Endothelial cell of umbilical vein (primary cell): ENCODE measurements at regions not wholly inside any gene's neighbourhood (a gene's known extent, or its start where the extent isn't known, plus 50 kb on each side); places are given as distances from the start of the nearest gene placed in this dataset.

Experiments
- BruUV-seq: library from RNA; stranded (reverse); fragments of 400-500 nt; replicated peaks from 2 replicates; lab custom pipeline; 2021; lab: Mats Ljungman, UMichigan
- CTCF ChIA-PET: fragments of 300-600, 350-600 bp; sonication (Branson Sonifier 250); formaldehyde crosslinking; loops from one replicate; lab custom pipeline; 2021; ENCODE audit warnings: antibody characterized with exemption, inconsistent platforms; lab: Charles Lee
- POLR2A ChIA-PET: fragments of 300-600, 350-600 bp; sonication (Branson Sonifier 250); formaldehyde crosslinking; loops from one replicate; lab custom pipeline; 2021; ENCODE audit warnings: antibody characterized with exemption, inconsistent platforms; lab: Charles Lee
- DNase-seq: peaks from one replicate; pipeline ENCODE4 v3.0.0-alpha.2; 2011; ENCODE audit warnings: low read depth, low spot score
- FAIRE-seq: peaks from 2 replicates; lab custom pipeline; 2011; peaks lifted over from hg19 to GRCh38; lab: Jason Lieb, UNC
- H2AFZ ChIP-seq: 2 replicates; pipeline ENCODE4 v1.6.0; 2012; ENCODE audit warnings: low read depth, low read length, control low read depth, inconsistent platforms
- H3K27ac ChIP-seq: 2 replicates; pipeline ENCODE4 v1.5.1; 2011; ENCODE audit warnings: low read depth, mild to moderate bottlenecking, control low read depth, low read length, moderate library complexity; ENCODE audit not compliant: insufficient read depth
- H3K27me3 ChIP-seq, 2 experiments: 2 replicates each; pipeline versions ENCODE4 v1.6.0 to v1.6.1; 2011; ENCODE audit warnings: low read length in 2 of 2, mixed read lengths in 1 of 2; ENCODE audit not compliant: control insufficient read depth in 2 of 2, insufficient read depth in 2 of 2
- H3K36me3 ChIP-seq, 2 experiments: 2 replicates in 1 of 2; 3 replicates in 1 of 2; pipeline ENCODE4 v1.5.1; 2011; ENCODE audit warnings: low read length in 2 of 2, mild to moderate bottlenecking in 1 of 2, moderate library complexity in 1 of 2; ENCODE audit not compliant: control insufficient read depth in 2 of 2, insufficient read depth in 2 of 2; ENCODE audit errors: extremely low read depth in 1 of 2
- H3K4me1 ChIP-seq: 3 replicates; pipeline ENCODE4 v1.5.1; 2011; ENCODE audit warnings: mild to moderate bottlenecking, low read length; ENCODE audit not compliant: control insufficient read depth, insufficient read depth; ENCODE audit errors: extremely low read depth
- H3K4me2 ChIP-seq: 2 replicates; pipeline ENCODE4 v1.6.1; 2011; ENCODE audit warnings: low read length, control low read depth, mixed read lengths; ENCODE audit not compliant: insufficient read depth
- H3K4me3 ChIP-seq, 3 experiments: fragments of 200-600 bp in 1 of 3; sonication (generic), shearing (Covaris generic) in 1 of 3; replicated peaks in 1 of 3; 2 replicates each; pipeline ENCODE4 v1.5.1; 2011 to 2016; ENCODE audit warnings: control low read depth in 3 of 3, low read length in 3 of 3, mild to moderate bottlenecking in 2 of 3, inconsistent platforms in 1 of 3, low read depth in 1 of 3, moderate library complexity in 1 of 3; ENCODE audit not compliant: insufficient read depth in 1 of 3
- H3K79me2 ChIP-seq: 2 replicates; pipeline ENCODE4 v1.6.0; 2012; ENCODE audit warnings: low read length, inconsistent platforms; ENCODE audit not compliant: control insufficient read depth, insufficient read depth
- H3K9ac ChIP-seq: replicated peaks from 2 replicates; pipeline ENCODE3; 2011; ENCODE audit warnings: low read length, control low read depth; ENCODE audit not compliant: insufficient read depth; ENCODE audit errors: extremely low read depth
- H3K9me1 ChIP-seq: replicated peaks from 3 replicates; pipeline ENCODE4 v1.6.0; 2011; ENCODE audit warnings: mild to moderate bottlenecking, low read length; ENCODE audit not compliant: control insufficient read depth, insufficient read depth; ENCODE audit errors: extremely low read depth
- H3K9me3 ChIP-seq: replicated peaks from 2 replicates; pipeline ENCODE4 v1.5.1; 2012; ENCODE audit warnings: low read length, inconsistent platforms; ENCODE audit not compliant: control insufficient read depth, insufficient read depth
- H4K20me1 ChIP-seq: replicated peaks from 2 replicates; pipeline ENCODE3; 2011; ENCODE audit warnings: mild to moderate bottlenecking, low read length; ENCODE audit not compliant: control insufficient read depth, insufficient read depth; ENCODE audit errors: extremely low read depth
- CTCF ChIP-seq, 2 donors: IDR thresholded peaks; 1 replicate in 1 of 2; 2 replicates in 1 of 2; pipeline ENCODE4 v1.5.1; 2011; ENCODE audit warnings: low read length in 2 of 2, mild to moderate bottlenecking in 2 of 2, moderate library complexity in 2 of 2, control low read depth in 1 of 2, inconsistent platforms in 1 of 2, low read depth in 1 of 2; ENCODE audit not compliant: insufficient read depth in 1 of 2; ENCODE audit errors: extremely low read depth in 1 of 2
- EZH2 ChIP-seq: IDR thresholded peaks from 2 replicates; pipeline ENCODE4 v1.6.1; 2012; ENCODE audit warnings: borderline replicate concordance, low read depth, mild to moderate bottlenecking, moderate library complexity, low read length, inconsistent platforms; ENCODE audit not compliant: severe bottlenecking
- FOS ChIP-seq: IDR thresholded peaks from 2 replicates; pipeline ENCODE4 v1.6.1; 2011; ENCODE audit warnings: mild to moderate bottlenecking, low read length, moderate library complexity, borderline replicate concordance; ENCODE audit not compliant: insufficient read depth
- GATA2 ChIP-seq: IDR thresholded peaks from 2 replicates; pipeline ENCODE4 v1.7.0; 2011; ENCODE audit warnings: low read depth, mild to moderate bottlenecking, moderate library complexity, mixed read lengths, low read length; ENCODE audit not compliant: insufficient read length, insufficient read depth
- JUN ChIP-seq: IDR thresholded peaks from 2 replicates; pipeline ENCODE4 v1.6.1; 2011; ENCODE audit warnings: borderline replicate concordance, low read depth; ENCODE audit not compliant: insufficient read length, insufficient read depth
- MYC ChIP-seq: IDR thresholded peaks from one replicate; pipeline ENCODE4 v1.6.1; 2011; ENCODE audit warnings: mild to moderate bottlenecking, low read depth, low read length
- POLR2A ChIP-seq: IDR thresholded peaks from 2 replicates; pipeline ENCODE4 v1.6.1; 2012; ENCODE audit warnings: low read depth, mild to moderate bottlenecking, control low read depth, low read length
- POLR2AphosphoS5 ChIP-seq: IDR thresholded peaks from 2 replicates; pipeline ENCODE4 v1.6.1; 2012; ENCODE audit warnings: low read depth, mild to moderate bottlenecking, control low read depth, low read length, moderate library complexity; ENCODE audit not compliant: insufficient read depth
- dilution Hi-C: fragments of 300-500 bp; cut with MboI; formaldehyde crosslinking; loops from one replicate; pipeline ENCODE4 v1.15.0; 2019; ENCODE audit warnings: low sequenced_read_pairs; ENCODE audit not compliant: extremely low pct_ligation_motif_present
- intact Hi-C: fragments of 100-400 bp; cut with micrococcal nuclease; formaldehyde crosslinking; loops from one replicate; pipeline ENCODE4 v1.10.0; 2022
- TF ChIP-seq, protein P1 (sequence below): IDR thresholded peaks from 2 replicates; pipeline ENCODE4 v1.6.1; 2011; ENCODE audit not compliant: insufficient read depth, insufficient read length

- CTCF ChIA-PET: interaction anchor here (1.1 kb wide), 1 partner anchor 126 kb away, joined by 3 read pairs; no protein-coding TSS in a partner anchor
Observed at GRCh38 chr19:5204212-5204611, 136.4 kb downstream of the PTPRS start.

More at GRCh38 chr19:5204212-5204611, 136.4 kb downstream of the PTPRS start:
- intact Hi-C loops (no loop called here), dilution Hi-C loops (no loop called here)
- TF ChIP-seq CTCF (IDR thresholded peaks at IDR 0.05; ENCODE audit: extremely low read depth in 1 of 2, insufficient read depth in 1 of 2, low read depth in 1 of 2, low read length in 2 of 2): no peak
- TF ChIP-seq POLR2AphosphoS5: no peak
- no peak for TF ChIP-seq EZH2
- TF ChIP-seq GATA2: no peak
- TF ChIP-seq JUN: no peak
- no peak for TF ChIP-seq MYC
- TF ChIP-seq, protein P1, sequence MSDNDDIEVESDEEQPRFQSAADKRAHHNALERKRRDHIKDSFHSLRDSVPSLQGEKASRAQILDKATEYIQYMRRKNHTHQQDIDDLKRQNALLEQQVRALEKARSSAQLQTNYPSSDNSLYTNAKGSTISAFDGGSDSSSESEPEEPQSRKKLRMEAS: no peak
- TF ChIP-seq POLR2A: no peak
- no peak for TF ChIP-seq FOS
- no peak overlapping the region for H3K9ac ChIP-seq
- H3K36me3 ChIP-seq: no peaks in the 10 kb centered on the region
- POLR2A ChIA-PET: no interaction called here
- H3K27me3 ChIP-seq: no peaks in the 10 kb centered on the region
- no peak overlapping the region for H3K4me2 ChIP-seq
- no peak for DNase-seq
- no peak overlapping the region for H2AFZ ChIP-seq
- H3K9me3 ChIP-seq: no peaks in the 10 kb centered on the region
- H3K4me3 ChIP-seq: no peak overlapping the region
- FAIRE-seq: no peak
- no peak overlapping the region for H3K27ac ChIP-seq
- no peaks in the 10 kb centered on the region for H3K79me2 ChIP-seq
- no peaks in the 10 kb centered on the region for H4K20me1 ChIP-seq
- H3K9me1 ChIP-seq: no peaks in the 10 kb centered on the region
- H3K4me1 ChIP-seq: no peaks in the 10 kb centered on the region
- BruUV-seq: no TSS peak
